ELF-1 (cell line): ENCODE measurements at regions not wholly inside any gene's neighbourhood (a gene's known extent, or its start where the extent isn't known, plus 50 kb on each side); places are given as distances from the start of the nearest gene placed in this dataset.
"Not testable (repeated sequence)": the region's sequence is repeated elsewhere in the genome, so short reads cannot be mapped to it uniquely, and the experiment has no call there.

Experiments used
- DNase-seq: peaks from one replicate; pipeline ENCODE4 v3.0.0-alpha.2; 2016; ENCODE audit warnings: low read depth, low spot score

DNA sequence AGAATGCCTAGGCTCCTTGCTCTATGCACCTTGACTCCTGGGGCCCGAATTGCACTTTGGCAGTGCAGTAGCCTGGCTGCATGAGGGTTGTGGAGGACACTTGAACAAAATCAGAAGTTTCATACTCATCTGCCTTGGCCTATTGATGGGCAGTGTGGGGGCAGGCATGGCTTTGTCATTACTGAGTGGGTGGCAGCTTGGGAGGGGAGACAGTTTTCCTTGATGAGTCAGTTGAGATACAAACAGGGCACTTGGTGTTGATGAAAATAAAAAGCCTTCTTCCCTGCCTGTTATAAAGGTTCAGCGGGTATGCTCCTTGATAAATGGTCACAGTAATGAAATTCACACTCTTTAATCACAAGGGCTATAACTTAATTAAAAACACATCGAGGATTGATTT, 126.8 kb upstream of the MAMLD1 start:
- DNase-seq: no peak

DNA sequence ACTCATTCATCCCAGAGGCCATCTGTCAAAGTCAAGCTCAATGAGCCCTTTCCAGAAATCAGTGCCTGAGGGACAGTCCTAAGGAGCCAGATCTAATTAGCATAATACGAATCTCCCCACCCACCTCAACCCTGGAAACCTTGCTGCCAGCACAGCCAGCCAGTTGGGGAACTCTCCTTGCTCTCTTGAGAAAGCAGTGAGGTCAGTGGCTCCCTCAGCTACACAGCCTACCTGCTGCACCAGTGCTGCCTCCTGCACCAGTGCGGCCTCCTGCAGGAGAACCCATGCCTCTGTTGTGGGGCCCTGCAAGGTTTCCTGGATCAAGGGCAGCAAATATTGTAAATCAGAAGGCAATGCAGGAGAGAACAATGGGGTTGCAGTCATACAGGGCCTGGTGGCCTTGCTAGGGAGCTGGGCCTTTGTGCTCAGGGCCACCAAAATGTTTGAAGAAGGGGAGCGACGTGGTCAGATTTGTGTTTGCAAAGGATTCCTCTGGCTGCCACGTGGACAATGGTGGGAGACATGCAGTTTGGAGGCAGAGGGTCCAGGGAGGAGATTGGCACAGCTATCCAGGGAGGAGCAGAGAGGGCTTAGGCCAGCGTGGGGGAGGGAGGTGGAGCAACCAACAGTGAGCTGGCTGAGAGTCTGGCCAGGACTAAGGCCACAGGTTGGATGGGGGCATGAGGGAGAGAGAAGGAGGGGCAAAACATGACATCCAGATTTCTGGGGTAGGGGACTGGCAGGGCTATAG, 124.3 kb upstream of the MAMLD1 start:
- DNase-seq: no peak

DNA sequence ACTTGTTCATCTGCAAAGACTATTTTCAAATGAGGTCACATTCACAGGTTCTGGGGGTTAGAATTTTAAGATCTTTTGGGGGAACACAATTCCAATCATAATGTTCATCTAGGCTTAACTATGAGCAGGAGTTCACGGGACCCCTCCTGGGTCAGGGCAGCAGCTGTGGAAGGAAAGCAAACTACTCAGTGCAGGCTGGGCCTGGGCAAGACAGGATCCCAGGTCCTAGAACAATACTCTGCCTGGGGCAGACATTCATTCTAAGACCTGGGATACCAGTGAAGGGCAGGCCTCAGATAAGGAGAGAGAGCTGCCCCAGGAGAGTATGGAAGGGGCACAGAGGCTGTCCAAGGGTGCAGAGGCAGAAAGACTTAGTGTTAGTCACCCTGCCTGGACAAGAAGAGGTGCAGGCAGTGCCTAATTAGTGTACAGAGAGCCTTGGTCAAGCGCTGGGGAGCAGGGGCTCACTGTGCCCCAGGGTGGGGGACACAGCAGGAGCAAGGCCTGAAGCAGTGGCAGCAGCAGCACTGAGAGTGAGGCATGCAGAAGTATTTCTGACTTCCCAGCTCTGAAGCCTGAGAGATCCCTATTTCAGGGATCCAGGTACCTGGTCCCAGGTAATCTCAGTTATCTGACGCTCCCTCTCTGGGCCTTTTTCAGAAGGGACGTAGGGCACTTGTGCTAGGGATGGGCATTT, 123.0 kb upstream of the MAMLD1 start:
- DNase-seq: no peak

DNA sequence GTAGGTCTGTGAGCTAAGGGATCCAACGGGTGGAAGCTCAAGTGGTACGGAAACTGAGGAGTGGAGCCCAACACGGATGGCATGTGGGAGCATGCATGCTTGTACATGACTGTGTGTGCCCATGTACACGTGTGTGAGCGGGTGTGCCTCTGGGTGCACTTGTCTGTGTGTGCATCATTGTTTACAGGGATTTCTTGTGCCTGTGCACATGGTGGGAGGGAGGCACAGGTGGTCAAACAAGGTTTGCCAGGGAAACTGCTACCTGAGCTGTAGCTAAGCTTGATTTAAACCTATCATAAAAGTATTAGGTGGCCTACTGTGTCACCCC, 122.5 kb upstream of the MAMLD1 start:
- DNase-seq: no peak

DNA sequence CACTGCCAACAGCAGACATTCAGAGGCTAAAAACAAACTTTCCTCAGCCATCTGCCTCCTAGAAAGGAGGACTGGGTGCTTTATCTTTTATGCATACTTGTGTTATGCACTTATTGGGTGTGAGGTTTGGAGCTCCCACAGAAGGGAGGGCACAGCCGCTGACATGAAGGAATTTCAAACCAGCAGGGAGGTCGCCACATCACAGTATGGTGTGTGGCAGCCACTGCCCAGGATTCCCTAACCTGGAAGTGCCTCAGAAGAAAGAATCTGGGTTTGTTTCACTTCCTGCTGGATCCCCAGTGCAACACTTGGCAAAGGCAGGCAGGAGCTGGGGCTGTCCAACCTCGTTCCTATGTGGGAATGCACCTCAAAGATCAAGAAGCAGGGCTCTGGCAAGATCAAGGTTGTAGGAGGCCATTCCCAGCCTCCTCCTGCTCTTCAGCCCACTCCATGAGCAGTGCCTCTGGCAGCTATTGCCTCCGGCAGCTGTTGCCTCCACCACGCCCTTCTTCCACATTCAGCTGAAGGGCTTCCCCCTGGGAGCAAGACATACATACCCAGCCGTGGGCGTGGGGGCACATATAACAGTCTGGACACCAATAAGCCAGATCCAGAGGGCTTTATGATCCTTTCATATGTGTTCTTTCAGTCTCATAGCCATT, 109.0 kb upstream of the MAMLD1 start:
- no peak for DNase-seq

DNA sequence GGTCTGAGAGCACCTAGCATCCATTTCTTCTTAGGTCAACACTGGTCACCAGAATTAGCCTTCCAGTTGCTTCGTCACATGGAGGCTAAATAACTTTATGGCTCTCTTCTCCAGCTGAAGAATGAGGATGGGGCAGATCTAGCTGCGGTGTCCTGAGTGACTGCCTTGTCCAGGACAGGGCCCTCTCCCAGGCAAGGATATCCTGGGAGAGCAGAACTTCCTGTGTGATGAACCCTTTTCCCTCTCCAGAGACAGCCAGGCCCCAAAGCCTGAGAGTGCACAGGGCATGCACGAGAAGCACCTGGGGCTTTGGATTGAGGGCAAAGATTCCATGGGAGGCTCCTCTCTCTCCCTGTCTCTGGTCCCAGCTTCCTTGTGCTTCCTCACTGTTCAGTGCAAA, 108.2 kb upstream of the MAMLD1 start:
- no peak for DNase-seq

DNA sequence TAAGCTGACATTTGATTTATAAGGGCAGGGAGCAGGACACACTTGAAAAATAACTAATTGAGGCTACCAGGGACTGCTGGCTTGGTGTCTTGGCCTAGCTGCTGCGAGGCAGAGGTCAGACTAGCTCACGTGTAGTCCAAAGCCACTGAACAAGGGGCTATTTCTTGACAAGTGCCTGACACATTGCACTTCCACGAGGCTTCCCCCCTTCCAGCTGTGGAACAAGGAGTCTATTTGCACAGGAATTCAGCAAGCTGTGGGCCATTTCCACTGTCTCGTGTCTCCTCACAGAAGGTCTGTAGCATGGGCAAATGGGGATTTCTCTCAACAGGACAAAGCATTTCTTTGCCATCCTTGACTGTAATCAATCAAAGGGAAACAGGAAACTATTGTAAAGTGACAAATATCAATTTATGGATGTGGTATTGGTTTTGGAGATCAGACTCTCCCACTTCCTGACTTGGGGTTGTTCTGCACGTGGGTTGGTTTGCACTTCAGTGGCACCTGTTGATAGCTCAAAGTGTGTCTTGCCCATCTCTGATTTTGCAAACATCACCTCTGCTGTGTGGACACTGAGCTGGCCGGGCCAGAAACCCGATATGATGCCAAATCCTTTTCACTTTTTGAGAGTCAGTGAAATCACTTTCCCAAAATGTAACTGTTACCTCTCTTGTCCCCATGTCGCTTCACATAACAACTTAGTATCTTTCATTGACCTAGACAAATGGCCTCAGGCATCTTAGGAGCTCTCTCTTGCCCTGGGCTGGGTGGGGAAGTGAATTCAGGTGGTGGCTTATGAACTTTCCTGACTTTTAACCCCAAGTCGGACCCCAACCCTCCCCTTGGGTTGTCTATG, 107.4 kb upstream of the MAMLD1 start:
- no peak for DNase-seq

DNA sequence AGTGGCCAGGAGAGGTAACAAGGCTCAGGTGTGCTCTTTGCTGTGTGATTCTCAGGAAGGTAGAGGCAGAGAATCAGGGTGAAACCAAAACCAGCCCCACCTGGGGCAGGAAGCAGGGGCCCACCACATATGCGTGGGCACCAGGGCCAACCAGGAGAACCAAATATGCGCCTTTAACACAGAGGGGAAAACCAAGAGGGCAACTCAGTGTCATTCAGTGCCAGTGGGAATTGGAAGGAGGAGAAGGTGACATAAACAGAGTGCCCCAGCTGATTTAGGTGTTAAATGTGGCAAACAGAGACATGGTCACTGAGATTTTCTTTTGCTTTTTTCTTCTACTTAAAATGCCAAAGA, 106.8 kb upstream of the MAMLD1 start:
- no peak for DNase-seq

DNA sequence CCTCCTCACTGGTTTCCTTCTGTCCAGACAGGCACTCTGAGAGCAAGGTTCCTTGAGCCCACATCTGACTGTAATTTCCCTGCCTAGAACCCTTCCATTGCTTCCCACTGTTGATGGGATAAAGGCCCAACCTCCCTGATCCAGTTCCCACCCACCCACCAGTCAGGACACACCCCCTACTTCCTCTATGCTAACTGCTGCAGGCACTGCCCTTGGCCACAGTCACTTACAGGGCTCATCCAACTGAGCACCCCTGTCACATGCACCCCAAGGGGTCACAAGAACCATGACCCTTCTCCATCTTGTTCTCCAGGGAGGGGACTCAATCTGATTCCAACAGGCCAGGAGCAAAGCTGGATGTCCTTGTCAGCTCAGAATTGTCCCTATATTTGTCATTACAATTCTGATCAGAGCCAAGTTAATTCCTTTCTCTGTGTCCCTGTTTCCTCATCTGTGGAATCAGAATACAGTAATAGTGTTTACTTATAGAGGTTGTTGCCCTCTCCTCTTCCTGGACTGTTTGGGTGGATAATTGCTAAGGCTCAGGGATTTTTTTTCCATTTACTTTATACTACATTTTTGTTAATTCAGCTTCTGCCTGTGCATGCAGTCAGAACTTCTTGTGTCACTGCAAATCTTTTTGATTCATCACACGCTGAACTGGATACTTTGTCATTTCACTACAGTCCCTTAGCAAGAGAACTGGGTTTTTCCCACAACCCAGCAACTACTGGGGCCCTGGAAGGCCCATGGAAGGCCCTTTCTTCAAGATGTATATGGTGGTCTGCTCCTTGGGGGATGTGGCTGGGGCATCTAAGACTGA, 105.6 kb upstream of the MAMLD1 start:
- DNase-seq: no peak

DNA sequence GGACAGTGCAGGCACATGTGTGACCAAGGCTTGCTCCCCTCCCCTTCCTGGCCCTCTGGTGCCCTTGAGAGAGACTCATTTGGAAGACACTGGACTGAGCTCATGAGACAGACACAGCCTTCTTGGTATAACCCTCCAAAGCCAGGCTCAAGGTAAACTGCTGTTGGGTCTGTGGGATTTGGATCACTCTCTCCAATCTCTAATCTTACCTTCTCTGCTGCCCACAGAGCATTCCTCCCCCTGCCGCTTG, 105.0 kb upstream of the MAMLD1 start:
- DNase-seq: no peak

DNA sequence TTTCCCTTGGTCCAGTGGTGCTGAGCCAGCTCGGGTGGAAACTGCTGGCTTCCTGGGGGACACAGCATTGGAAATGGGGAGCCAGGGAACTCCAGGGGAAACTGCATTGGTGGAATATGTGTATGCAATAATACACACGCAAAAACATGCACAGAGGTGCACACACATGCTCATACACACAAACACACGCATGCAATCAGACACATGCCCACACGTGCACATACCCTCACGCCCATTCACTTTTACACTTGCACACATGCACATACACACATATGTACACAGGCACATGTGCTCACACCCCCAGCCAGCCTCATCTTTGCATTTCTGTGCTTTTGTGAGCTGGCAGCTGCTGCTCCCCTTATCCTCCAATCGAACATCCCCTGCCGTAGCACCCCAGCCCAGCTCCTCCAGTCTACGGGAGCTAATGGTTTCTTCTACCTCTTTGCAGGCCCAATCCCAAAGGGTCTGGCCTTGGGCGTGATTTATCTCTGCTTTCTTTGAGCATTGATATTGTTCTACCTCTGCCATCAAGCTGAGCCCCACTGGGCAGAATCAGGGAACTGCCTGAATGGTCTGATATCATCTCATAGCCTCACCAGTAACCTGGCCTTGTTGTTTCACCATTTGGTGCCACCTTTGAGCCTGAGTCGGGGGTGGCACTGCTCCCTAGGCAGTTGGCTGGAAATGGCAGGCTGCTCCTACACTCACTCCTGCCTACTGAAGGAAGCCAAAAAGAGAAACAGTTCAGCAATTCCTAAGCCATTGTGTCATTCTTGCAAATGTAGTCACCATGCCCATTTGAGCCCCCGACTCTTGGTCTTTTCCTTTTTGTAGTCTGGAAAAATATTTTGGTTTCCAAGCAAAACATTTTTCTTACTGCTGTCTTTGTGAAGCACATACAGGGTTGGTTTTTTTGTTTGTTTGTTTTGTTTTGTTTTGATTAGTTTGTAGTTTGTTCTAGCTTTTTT, 104.4 kb upstream of the MAMLD1 start:
- DNase-seq: no peak

DNA sequence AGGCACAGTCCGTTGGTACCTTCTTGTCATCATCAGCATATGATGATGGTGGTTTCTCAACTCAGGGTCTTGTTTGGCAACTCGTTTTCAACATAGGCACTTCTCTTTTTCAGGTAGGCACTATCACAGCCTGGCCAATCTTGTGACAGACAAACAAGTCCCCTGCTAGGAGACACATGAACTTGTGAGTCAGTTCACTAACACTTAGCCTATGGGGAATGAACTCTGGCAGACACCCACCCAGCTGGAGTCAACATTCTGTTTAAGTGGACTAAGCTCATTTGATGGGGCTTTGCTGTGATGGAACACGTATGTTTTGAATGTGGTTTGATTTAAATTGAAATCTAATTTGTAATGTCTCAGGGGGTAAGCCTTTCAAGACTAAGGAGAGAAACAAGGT, 100.7 kb upstream of the MAMLD1 start:
- DNase-seq: no peak

DNA sequence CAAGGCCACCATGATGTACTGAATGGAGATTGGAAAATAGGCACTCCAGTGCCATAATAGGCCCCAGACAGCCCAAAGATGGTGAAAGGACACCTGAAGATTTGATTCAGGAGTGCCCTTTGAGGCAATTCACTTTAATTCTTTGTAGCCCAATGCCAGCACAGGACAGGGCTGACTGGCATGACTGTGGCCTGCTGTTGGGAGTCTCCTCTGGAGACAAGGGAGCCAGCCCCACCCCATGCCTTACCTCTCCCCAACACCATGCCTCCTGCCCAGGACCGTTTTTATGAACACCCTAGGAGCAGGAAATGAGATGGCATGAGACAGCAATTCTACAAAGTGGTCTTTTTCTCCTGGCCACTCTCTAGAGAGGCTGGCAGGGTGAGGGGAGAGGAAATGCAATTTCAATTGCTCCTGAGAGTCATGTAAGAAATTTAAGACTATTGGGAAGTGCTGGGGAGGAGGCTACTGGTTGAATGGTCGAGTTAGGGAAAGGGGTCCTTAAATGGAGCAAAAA, 94.2 kb upstream of the MAMLD1 start:
- no peak for DNase-seq

DNA sequence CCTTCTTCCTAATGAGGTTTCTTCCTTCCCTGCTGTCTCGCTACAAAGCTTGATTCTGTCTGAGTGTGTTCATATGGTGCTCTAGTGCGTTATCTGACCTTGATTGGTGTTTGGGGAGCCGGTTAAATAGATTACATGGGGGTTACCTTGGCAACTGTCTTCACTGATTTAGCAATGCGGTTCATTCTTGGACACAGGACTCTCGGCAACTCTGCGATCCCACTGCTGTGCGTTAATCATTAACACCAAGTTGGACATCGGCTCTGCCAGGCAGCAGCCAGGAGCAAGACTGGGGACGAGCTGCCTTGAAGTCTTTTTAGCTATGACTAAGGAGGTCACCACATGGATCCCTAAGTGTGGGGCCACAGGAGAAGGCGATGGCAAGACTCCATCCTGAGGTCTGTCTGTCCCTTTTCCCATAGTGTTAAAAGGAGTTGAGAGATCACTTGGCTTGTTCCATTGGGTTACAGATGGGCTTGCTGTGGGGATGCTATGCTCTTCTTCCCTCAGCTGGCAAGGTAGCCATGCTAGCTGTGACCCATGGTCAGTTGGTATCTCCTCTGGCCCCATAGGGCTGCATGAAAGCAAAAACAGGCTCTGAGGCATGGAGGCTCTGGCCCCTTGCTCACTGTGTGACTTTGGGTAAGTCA, 93.4 kb upstream of the MAMLD1 start:
- DNase-seq: no peak

DNA sequence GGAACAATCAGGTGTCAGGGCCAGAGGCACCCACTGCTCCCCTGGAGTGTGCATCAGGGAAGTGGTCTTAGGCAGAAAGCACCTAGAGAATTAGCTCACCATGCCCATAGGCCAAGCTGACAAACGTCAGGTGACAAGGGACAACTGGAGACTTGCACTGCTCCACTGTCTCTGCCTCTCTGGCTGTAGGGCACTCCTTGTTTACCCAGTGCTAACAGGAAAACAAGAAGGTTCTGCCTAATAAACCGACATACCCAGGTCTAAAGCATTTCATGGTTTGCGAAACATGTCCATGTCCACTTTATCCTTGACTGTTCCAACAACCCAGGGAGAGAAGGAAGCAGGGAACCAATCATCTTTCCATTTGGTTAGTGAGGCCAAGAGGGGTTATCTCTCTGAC, 92.5 kb upstream of the MAMLD1 start:
- no peak for DNase-seq

DNA sequence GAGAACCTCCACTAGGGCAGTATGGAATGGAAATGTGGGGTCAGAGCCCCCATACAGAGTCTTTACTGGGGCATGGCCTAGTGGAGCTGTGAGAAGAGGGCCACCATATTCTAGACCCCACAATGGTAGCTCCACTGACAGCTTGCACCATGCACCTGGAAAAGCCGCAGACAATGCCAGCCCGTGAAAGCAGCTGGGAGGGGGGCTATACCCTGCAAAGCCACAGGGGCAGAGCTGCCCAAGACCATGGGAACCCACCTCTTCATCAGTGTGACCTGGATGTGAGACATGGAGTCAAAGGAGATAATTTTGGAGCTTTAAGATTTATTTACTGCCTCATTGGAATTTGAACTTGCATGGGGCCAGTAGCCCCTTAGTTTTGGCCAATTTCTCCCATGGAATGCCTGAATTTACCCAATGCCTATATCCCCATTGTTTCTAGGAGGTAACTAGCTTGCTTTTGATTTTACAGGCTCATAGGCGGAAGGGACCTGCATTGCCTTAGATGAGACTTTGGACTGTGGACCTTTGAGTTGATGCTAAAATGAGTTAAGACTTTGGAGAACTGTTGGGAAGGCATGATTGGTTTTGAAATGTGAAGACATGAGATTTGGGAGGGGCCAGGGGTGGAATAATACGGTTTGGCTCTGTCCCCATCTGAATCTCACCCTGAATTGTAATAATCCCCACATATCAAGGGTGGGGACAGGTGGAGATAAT, 89.4 kb upstream of the MAMLD1 start:
- not testable (repeated sequence) for DNase-seq

DNA sequence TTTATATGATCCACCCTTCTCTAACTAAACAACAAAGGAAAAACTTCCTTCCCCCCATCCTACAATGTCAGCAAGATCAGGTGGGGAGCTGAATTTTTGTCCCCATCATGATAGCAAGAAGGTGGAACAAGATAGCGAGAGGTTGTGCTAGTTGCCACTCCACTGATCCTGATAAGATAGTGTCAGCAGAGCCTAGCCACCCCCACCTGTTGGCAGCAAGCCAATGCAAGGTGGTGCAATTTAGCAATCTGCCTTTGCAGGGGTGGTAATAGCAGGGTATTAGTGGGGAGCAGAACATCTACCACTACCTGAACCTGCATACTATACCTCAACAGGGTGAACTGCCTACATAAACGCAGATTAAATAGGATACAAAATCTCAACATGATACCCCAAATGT, 80.2 kb upstream of the MAMLD1 start:
- no peak for DNase-seq

DNA sequence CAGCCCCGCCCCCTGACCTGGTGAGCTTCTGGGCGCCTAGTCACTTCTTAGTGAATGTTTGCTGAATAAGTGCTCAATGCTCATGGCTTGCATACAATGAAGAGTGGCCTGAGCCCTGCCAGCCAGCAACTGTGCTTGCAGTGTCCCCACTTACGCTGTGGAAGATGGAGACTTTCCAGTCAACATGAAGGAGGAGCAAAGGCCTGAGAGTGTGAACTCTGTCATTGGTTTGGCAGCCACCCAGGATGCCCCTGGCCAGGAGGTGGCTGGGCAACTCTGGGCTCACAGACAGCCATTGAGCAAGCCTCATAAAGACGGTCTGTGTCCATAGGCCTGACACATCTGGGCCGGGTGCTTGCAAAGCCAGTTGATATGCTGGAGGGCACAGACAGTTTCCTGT, 72.1 kb upstream of the MAMLD1 start:
- no peak for DNase-seq
